HG02840 (cell line): ENCODE measurements at regions not wholly inside any gene's neighbourhood (a gene's known extent, or its start where the extent isn't known, plus 50 kb on each side); places are given as distances from the start of the nearest gene placed in this dataset.

ENCODE experiments used
- ATAC-seq: cut with Tn5 transposase; IDR thresholded peaks from one replicate; pipeline ENCODE4 v1.9.1; 2021; ENCODE audit warnings: mild to moderate bottlenecking, moderate library complexity, moderate number of reproducible peaks; ENCODE audit not compliant: unreplicated experiment, low FRiP score

DNA sequence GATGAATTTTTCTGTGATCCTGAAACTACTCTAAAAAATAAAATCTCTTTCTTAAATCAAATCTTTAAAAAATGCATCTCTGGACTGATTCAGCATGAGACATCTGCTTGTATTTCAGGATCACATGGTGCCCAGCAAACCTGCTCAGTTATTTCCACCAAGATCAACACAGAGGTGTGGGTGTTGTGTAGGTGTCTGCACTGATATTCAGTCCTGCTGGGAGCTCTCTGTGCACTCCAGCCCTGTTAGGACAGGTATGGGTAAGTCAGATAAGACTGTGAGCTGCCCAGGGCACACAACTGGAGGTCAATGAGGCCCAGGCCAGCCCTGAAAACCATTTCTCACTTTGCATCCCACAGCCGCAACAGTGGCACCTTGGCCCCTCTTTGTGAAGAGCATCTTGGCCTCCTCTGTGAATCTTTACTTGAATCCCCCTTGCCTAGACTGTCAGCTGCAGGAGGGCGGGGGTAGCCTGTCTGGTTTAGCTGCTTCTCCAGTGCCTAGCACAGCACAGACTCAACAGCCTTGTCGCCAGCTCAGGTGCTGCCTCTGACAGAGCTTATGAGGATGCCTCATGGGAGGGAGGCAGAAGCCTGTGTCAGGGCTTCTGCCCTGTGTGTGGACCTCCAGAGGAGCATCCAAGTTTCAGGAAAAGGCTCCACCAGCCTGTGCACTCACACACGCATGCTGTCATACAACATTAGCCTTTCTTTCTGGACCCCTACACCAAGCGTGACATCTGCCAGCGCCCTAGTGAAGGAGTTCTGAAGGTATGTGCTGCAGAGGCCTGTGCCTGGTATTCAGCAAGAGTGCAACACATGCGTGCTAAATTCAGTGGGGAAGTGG lies 187.6 kb upstream of the CST7 start:
- no peak for ATAC-seq

DNA sequence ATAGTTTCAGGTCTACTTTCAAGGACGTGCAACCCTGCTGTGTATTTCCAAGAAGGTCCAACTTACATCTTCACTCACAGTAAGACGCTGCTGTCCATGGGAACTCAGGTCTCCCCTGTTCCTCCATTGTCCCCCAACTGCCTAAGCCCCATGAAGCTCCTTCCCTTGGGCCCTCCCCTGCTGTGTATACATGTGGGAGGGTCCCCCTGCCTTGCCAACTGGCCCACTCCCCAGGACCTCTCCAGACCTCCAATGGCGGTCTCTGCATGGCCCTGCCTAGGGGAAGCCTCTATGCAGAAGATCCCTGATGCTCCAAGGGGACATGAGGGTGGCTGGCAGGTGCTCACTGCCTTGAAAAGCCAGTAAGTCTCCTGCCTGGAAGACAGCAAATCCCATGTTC lies 186.7 kb upstream of the CST7 start:
- ATAC-seq: no peak

- ATAC-seq: no peak
These were observed 186.2 kb upstream of the CST7 start for GRCh38 chr20:24762791-24763350.

DNA sequence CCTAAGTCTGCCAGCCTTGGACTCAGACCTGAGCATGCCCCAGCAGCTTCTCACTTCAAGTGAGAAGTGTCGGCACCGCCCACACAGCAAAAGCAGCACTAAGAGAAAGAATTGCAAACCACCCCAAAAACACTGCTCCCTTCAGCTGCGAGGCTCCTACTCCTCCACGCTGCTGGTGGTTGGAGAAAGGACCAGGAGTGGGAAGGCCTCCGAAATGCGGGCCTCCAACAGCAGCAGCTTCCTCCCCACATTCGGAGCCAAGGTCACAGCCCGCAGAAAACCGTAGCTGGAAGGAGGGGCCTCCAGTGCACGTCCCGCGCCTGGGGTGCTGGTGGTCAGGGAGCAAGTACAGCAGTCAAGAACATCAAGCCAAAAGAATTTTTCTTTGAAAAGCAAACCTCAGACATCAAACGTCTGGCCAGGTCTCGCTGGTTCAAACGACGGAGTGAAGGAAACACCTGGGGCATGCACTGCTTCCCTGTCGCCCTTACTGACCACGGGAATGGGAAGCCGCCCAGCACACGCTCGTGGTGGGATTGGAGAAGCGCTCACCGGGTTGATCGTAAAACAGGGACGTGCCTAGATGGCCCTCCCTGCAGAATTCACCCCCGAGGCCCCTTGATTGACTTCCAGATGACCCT lies 185.6 kb upstream of the CST7 start:
- ATAC-seq: no peak

DNA sequence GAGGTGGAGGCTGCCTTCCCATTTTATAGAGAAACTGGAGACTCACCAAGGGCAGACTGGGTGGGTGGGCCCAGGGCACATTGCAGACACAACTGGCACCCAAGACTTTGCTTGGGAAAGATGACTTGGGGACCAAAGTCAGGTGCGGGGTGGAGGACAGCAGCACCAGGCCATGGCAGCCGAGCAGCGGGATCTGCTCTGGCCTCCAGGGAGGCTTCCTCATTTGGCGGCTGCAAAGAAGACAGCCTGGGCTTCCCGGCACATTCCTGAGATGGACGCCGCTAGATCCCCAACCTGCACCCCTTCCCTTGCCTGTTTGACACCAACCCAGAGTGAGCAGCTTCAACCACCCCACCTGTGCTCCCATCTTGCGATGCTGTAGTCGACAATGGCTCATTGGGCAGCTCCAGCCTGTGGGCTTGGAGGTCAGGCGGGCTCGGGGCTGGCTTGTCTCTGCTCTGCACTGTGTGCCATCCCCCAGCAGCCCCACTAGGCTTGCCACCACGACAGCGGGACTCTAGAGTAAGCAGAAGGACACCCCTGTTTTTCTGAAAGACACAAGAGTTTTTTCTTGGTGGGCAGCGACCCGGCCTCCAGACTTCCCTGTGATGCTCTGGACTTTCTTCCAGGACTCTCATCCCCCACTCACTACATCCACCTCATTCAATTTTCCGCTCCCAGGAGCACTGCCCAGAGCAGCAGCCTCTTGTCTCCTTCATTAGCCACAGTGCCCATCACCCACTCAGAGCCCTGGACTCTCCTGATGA lies 184.9 kb upstream of the CST7 start:
- no peak for ATAC-seq

DNA sequence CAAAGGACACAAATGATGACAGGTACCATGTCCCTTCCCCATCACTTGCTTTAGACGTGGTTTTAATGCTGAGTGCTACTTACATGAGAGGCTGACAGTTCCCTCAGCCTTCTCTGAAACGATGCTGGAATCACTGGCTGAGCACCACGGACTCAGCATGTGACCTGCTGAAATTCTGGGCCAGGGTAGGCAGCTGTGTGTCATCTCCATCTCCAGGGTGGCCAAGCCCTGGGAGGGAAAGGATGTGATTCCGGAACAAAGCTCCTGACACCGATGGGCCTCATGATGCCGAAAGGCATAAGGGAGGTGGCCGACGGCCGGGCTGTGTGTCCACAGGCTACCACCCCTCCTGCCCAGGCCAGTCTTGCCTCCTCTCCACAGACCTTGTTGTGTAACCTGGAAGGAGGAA lies 184.3 kb upstream of the CST7 start:
- ATAC-seq: no peak

GRCh38 chr20:24765316-24766142 lies 183.5 kb upstream of the CST7 start:
- no peak for ATAC-seq

GRCh38 chr20:24766143-24766527 lies 182.9 kb upstream of the CST7 start:
- no peak for ATAC-seq

GRCh38 chr20:24766826-24767622 lies 182.0 kb upstream of the CST7 start:
- ATAC-seq: no peak

DNA sequence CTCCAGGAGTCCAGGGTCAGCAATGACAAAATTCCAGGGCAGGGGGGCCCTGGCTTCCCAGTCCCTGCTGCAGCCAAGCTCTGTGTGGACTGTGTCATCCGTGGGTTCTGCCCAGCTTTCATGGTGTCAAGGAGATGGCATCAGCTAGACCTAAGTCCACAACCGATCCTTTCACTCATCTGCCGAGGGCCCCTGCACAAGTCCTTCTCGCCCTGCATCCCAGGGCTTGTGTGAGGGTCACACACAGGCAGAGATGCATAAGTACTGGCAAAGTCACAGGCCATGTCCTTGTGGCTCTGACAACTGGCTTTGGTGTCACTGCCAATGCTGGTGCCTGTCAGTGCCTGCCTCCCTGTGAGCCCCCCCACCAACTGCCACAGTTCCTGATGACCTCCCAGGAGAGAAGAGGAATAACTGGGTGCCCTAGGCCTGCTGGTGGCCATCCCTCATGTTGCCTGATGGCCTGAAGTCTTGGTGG lies 181.4 kb upstream of the CST7 start:
- no peak for ATAC-seq

GRCh38 chr20:24768201-24768636 lies 180.8 kb upstream of the CST7 start:
- ATAC-seq: no peak

DNA sequence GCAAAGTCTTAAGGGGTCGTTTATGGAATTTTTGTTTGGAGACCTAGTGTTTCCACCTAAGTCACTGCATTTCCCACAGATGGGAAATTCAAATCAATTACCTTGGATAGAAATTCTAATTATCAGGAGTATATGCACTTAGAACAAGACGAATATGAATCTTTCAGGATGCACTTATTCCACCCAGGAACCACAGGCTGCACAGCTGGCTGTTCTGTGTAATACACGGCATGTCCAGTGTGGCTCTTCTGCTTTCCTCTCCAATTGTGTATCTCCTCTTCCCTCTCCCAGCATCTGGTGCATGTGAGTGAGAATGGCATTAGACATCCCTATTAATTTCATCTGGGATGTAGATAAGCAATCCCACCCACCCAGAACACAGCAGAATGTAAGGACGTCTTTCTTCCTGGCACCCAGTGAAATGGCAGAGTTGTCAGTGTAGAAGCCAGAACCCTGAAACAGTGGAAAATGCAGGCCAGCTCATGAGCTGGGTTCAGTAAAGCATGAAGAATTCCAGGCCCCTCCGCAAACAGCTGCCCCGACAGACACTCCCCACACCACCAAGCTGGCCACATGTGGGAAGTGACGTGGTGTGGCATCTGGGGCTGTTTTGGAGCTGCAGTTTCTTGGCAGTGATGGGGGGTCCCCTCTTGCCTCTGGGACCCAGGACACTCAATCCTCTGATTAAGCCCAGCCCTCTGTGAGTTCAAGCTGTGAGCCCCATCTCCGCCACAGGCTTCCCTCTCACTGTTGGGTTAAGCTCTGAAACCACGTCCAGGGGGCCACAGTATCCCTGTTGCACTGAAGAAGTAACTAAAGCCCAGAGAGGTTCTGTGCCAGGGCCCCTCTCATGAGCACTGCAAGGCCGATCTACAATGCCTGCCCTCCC lies 180.1 kb upstream of the CST7 start:
- ATAC-seq: no peak

DNA sequence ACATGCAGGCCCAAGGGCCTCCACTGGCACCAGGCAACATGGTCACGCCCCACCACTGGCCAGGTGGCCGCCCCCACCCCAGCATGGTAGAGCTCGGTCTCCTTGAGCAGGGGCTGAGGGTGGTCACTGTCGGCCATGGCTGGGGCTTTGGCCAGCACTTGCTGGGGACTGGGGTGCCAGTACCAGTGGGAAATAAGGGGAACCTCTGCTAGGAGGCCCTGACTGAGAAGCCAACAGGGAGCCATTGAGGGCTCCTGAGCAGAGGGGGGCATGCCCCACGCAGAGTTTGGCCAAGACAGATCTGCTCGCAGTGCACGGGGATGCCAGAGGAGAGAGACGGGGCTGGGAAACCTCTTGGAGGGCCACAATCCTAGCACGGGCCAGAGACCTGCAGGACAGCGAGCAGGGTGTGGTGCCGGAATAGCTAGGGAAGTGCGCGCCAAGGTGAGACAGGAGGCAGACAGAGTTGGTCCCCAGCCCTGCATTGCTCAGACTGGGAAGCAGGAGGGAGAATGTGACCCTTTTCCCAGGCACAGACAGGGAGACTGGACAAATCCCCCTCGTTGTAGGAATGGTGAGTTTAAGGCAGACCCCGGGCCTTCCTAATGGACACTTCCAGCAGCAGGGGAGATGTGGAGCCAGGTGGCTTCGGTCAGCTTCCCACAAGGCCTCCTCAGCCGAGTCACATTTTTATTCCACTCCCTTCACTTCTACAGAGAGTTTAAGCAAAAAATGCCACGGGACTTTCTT lies 179.0 kb upstream of the CST7 start:
- no peak for ATAC-seq

DNA sequence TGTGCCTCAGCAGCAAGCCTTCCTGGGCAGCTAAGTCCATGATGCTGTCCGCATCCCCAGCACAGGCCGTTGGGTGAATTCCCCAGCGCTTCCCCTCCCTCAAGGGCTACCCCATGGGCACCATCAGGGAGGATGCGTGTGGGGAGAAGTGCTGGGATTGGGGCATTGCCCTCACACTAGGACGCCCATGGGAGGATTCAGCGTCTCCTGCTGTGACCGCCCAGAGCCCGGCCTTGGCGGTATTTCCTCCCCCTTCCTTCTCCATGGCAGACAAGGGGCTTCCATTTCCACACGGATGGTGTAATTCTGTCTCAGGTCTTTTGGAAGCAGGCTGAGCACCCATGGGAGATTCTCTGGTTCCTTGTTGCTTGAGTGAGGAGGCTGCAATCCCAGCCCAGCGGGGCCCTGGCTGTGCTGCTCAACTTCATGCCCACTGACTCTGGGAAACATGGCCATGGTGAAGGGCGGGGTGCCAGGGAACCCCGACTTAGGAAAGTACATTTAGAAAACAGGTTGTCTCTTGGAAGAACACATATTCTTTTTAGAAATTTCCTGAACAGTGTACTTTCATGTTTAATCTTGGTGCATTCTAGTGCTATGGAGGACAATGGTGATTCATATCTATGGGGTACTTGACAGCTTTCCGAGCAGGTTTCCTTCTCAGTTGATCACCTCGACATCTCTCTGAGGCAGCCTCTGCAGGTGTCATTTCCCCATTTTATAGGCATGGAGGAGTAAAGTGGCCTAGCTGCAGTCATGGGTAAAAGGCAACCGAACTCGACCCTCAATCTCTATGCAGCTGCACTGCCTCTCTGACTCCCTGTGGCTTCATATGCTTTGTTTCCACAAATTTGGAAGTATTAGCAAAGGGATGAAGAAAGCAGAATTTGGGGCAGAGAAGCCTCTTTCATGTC lies 178.2 kb upstream of the CST7 start:
- ATAC-seq: no peak

DNA sequence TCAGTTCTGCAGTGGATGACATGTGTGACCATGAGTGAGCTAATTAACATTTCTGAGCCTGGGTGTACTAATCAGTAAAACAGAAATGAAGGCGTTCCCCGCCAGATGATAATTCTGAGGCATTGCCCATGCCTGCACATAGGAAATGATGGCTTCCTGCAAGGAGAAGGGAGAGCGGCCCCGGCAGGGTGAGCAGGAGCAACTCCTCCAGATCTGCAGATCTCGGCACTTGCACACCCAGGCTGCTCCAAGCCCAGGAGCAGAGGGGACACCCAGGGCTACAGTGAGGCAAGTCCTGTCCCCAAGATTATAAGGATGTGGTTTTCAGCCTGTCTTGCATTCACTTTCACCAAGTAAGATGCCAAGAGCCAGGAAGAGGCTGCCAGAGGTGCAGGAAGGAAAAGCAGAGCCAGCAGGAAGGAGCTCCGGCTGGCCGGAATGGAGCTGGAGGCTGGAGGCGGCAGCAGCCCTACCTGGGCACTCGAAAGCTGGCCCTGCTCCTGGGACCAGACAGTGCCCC lies 177.5 kb upstream of the CST7 start:
- no peak for ATAC-seq

DNA sequence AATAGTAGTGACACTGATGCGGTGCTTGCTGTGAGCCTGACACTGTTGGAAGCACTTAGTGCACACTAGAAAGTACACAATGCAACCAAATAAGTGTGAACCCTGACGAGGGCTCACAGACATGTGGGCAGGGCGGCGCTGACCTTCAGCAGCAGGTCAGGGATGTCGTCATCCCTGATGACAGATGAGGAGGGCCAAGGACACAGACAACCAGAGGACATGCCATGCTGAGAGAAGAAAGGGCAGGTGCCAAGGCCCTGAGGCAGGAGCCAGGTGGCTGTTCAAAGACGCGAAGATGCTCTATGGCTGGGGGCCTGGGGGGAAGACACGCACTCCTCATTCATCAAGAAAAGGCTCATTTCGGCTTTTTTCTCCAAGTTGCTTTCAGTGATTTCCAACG lies 176.4 kb upstream of the CST7 start:
- no peak for ATAC-seq
